Suprapubic skin (tissue), 4 donors: ENCODE measurements at regions not wholly inside any gene's neighbourhood (a gene's known extent, or its start where the extent isn't known, plus 50 kb on each side); places are given as distances from the start of the nearest gene placed in this dataset.

Experiments
- DNase-seq, 2 donors: peaks; one replicate each; pipeline ENCODE4 v3.0.0-alpha.2; 2019; ENCODE audit warnings: low spot score in 2 of 2
- H3K27ac ChIP-seq: fragments of 200-600 bp; sonication (generic); one replicate; pipeline ENCODE4 v1.5.1; 2019
- H3K27me3 ChIP-seq: fragments of 200-600 bp; sonication (generic); one replicate; pipeline ENCODE4 v1.5.1; 2019
- H3K36me3 ChIP-seq: fragments of 200-600 bp; sonication (generic); one replicate; pipeline ENCODE4 v1.5.1; 2019
- H3K4me1 ChIP-seq: fragments of 200-600 bp; sonication (generic); one replicate; pipeline ENCODE4 v1.5.1; 2019
- H3K4me3 ChIP-seq: fragments of 200-600 bp; sonication (generic); one replicate; pipeline ENCODE4 v1.5.1; 2019; ENCODE audit warnings: mild to moderate bottlenecking
- H3K9me3 ChIP-seq: fragments of 200-600 bp; sonication (generic); one replicate; pipeline ENCODE4 v1.5.1; 2019
- EP300 ChIP-seq: sonication (generic); formaldehyde crosslinking; IDR thresholded peaks from one replicate; pipeline ENCODE4 v1.6.1; 2017; ENCODE audit warnings: antibody characterized with exemption
- POLR2A ChIP-seq, 2 donors: fragments of 450-650 bp; IDR thresholded peaks; one replicate each; pipeline ENCODE4 v1.6.1; 2017; ENCODE audit warnings: antibody characterized with exemption in 2 of 2, mild to moderate bottlenecking in 2 of 2, moderate library complexity in 2 of 2
- POLR2AphosphoS5 ChIP-seq, 3 donors: sonication (generic); formaldehyde crosslinking; IDR thresholded peaks; one replicate each; pipeline ENCODE4 v1.6.1; 2017; ENCODE audit warnings: antibody characterized with exemption in 3 of 3
- WGBS: methylation state at CpG from one replicate; pipeline ENCODE4 v1.1.5; 2018; 5-methylcytosine and 5-hydroxymethylcytosine counted together
- TF ChIP-seq, protein P1 (sequence below), 2 donors: fragments of 200-600 bp in 1 of 2; fragments of 450-650 bp in 1 of 2; sonication (generic) in 1 of 2; IDR thresholded peaks; one replicate each; pipeline ENCODE4 v1.5.1; 2016 to 2019; ENCODE audit warnings: antibody characterized with exemption in 2 of 2, mild to moderate bottlenecking in 1 of 2, moderate library complexity in 1 of 2

DNA sequence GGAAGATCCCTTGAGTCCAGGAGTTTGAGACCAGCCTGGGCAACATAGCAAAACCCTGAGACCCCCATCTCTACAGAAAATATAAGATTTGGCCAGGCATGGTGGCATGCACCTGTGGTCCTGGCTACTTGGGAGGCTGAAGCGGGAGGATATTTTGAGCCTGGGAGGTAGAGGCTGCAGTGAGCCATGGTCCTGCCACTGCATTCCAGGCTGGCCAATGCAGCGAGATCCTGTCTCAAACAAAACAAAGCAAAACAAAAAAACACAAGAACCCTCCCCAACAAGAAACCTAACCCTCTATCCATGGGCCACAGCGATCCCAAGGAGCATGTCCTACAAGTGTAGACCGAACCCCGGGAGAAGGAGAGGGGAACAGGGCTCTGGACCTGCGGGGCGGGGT lies 133.3 kb downstream of the MGAT5B start:
- H3K27me3 ChIP-seq, result peaks cover 36% of the 10 kb centered on the region
- 90% methylated on average over 7 of the region's 7 CpGs for WGBS
- no peak overlapping the region for H3K27ac ChIP-seq
- DNase-seq, result no peak
- H3K4me1 ChIP-seq, result no peaks in the 10 kb centered on the region
- H3K4me3 ChIP-seq, result no peak overlapping the region
- H3K36me3 ChIP-seq, result no peaks in the 10 kb centered on the region
- H3K9me3 ChIP-seq, result no peaks in the 10 kb centered on the region
- TF ChIP-seq EP300 (no peak), POLR2AphosphoS5 (IDR thresholded peaks at IDR 0.05) (no peak)
- TF ChIP-seq, protein P1, sequence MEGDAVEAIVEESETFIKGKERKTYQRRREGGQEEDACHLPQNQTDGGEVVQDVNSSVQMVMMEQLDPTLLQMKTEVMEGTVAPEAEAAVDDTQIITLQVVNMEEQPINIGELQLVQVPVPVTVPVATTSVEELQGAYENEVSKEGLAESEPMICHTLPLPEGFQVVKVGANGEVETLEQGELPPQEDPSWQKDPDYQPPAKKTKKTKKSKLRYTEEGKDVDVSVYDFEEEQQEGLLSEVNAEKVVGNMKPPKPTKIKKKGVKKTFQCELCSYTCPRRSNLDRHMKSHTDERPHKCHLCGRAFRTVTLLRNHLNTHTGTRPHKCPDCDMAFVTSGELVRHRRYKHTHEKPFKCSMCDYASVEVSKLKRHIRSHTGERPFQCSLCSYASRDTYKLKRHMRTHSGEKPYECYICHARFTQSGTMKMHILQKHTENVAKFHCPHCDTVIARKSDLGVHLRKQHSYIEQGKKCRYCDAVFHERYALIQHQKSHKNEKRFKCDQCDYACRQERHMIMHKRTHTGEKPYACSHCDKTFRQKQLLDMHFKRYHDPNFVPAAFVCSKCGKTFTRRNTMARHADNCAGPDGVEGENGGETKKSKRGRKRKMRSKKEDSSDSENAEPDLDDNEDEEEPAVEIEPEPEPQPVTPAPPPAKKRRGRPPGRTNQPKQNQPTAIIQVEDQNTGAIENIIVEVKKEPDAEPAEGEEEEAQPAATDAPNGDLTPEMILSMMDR (IDR thresholded peaks at IDR 0.05), result no peak

- H3K9me3 ChIP-seq, result no peaks in the 10 kb centered on the region
- no peak overlapping the region for H3K27ac ChIP-seq
- 74% methylated on average over 23 of the region's 23 CpGs for WGBS
- TF ChIP-seq, protein P1 (IDR thresholded peaks at IDR 0.05), result no peak
- TF ChIP-seq POLR2AphosphoS5 (IDR thresholded peaks at IDR 0.05), result no peak
- no peak for TF ChIP-seq POLR2A (IDR thresholded peaks at IDR 0.05)
- TF ChIP-seq EP300, result no peak
- no peaks in the 10 kb centered on the region for H3K4me1 ChIP-seq
- H3K36me3 ChIP-seq, result no peaks in the 10 kb centered on the region
- peaks cover 40% of the 10 kb centered on the region for H3K27me3 ChIP-seq
- H3K4me3 ChIP-seq, result no peak overlapping the region
- DNase-seq, result no peak
These were observed 134.2 kb downstream of the MGAT5B start for GRCh38 chr17:77002103-77003045.

DNA sequence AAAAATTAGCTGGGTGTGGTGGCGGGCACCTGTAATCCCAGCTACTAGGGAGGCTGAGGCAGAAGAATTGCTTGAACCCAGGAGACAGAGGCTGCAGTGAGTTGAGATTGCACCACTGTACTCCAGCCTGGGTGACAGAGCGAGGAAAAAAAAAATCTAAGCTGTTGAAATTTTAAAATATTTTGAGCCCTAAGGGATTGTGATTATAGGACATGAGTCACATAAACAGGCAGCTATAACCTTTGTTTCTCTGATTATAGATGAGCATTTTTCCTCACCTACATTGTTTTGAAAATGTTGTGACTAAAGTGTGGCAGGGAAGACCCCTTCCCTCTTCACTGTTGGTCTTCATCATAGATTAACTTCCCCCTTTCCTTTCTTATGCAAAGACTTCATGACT lies 135.5 kb downstream of the MGAT5B start:
- Histone ChIP-seq H3K4me1 (no peaks in the 10 kb centered on the region), H3K27ac (no peak overlapping the region), H3K9me3 (no peaks in the 10 kb centered on the region), H3K27me3 (peaks cover 42% of the 10 kb centered on the region), H3K4me3 (no peak overlapping the region), H3K36me3 (no peaks in the 10 kb centered on the region)
- TF ChIP-seq POLR2A (IDR thresholded peaks at IDR 0.05) (no peak), EP300 (no peak), POLR2AphosphoS5 (IDR thresholded peaks at IDR 0.05) (no peak)
- TF ChIP-seq, protein P1 (IDR thresholded peaks at IDR 0.05), result no peak
- no peak for DNase-seq
- 83% methylated on average over 2 of the region's 2 CpGs for WGBS

DNA sequence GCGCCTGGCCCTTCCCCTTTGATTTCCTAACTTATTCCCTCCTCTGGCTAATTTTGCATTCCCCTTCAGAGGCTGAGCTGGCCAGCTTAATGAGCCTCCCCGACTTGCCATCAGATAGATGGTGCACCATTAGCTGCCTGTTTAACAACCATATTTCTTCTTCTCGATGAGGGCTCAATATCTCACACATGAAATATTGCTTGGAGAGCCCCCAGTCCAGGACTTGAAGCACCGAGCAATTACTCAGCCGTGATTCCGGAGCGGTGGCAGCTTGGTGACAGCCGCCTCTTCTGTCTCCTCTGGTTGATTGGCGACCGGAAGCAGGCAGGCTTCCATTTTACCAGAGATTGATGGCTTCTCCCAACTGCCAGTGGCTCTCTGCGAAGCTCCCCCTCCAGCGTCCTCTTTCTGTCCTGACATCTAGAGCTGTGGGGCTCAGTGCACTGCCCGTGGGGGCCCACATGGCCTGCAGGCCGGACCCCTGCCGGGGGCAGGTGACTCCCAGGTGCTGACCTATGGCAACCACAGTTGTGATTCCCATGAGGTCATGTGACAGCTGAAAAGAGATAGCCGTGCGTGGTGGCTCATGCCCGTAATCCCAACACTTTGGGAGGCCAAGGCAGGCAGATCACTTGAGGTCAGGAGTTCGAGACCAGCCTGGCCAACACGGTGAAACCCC lies 133.7 kb upstream of the SEC14L1 start:
- H3K27me3 ChIP-seq, result peaks cover 37% of the 10 kb centered on the region
- DNase-seq, result no peak
- no peak overlapping the region for H3K4me3 ChIP-seq
- 61% methylated on average over 8 of the region's 20 CpGs for WGBS
- H3K27ac ChIP-seq, result no peak overlapping the region
- TF ChIP-seq POLR2A (IDR thresholded peaks at IDR 0.05), result no peak
- no peaks in the 10 kb centered on the region for H3K4me1 ChIP-seq
- H3K36me3 ChIP-seq, result no peaks in the 10 kb centered on the region
- H3K9me3 ChIP-seq, result no peaks in the 10 kb centered on the region

DNA sequence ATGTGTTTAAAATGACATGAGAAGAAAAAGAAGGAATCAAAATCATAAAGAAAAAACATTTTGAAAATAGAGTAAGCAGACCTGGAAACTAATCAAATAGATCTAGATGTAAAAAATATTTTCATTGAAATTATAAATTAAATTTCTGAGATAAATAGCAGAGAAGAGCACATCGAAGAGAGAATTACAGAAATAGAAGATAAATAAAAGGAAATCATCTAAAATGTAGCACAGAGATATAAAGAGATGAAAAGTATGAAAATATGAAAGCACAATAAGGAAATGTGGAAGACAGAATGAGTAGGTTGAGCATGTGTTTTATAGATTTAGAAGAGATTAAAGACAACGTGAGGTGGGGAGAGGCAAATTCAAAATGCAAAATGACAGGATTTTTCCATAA lies 130.9 kb upstream of the SEC14L1 start:
- no peak for DNase-seq
- no peak overlapping the region for H3K27ac ChIP-seq
- WGBS, result 76% methylated on average over 2 of the region's 2 CpGs

More for the DNA sequence above, 130.9 kb upstream of the SEC14L1 start:
- TF ChIP-seq POLR2AphosphoS5 (IDR thresholded peaks at IDR 0.05) (no peak), POLR2A (IDR thresholded peaks at IDR 0.05) (no peak), EP300 (no peak)
- TF ChIP-seq, protein P1 (IDR thresholded peaks at IDR 0.05), result no peak
- H3K9me3 ChIP-seq, result no peaks in the 10 kb centered on the region
- H3K4me1 ChIP-seq, result no peaks in the 10 kb centered on the region
- no peak overlapping the region for H3K4me3 ChIP-seq
- peaks cover 32% of the 10 kb centered on the region for H3K27me3 ChIP-seq
- no peaks in the 10 kb centered on the region for H3K36me3 ChIP-seq
